ENCODE measurements at regions not wholly inside any gene's neighbourhood (a gene's known extent, or its start where the extent isn't known, plus 50 kb on each side); places are given as distances from the start of the nearest gene placed in this dataset.
"Not testable (repeated sequence)": the region's sequence is repeated elsewhere in the genome, so short reads cannot be mapped to it uniquely, and the experiment has no call there.

- H3K4me3 Mint-ChIP-seq, result no peak overlapping the region
- POLR2A ChIA-PET, result no interaction called here
- no peak overlapping the region for H3K27ac Mint-ChIP-seq
- H3K9me3 Mint-ChIP-seq, result peaks cover 0 to 1% (median 0%) of the 10 kb centered on the region in 9 donors
- H3K36me3 Mint-ChIP-seq, result no peaks in the 10 kb centered on the region
- H3K4me1 Mint-ChIP-seq, result no peaks in the 10 kb centered on the region
- DNase-seq (no peak), ATAC-seq (no peak)
- peaks cover 0 to 2% (median 2%) of the 10 kb centered on the region in 5 donors for H3K27me3 Mint-ChIP-seq
Measured at GRCh38 chr4:26248647-26249046, 72.2 kb upstream of the RBPJ start.

DNA sequence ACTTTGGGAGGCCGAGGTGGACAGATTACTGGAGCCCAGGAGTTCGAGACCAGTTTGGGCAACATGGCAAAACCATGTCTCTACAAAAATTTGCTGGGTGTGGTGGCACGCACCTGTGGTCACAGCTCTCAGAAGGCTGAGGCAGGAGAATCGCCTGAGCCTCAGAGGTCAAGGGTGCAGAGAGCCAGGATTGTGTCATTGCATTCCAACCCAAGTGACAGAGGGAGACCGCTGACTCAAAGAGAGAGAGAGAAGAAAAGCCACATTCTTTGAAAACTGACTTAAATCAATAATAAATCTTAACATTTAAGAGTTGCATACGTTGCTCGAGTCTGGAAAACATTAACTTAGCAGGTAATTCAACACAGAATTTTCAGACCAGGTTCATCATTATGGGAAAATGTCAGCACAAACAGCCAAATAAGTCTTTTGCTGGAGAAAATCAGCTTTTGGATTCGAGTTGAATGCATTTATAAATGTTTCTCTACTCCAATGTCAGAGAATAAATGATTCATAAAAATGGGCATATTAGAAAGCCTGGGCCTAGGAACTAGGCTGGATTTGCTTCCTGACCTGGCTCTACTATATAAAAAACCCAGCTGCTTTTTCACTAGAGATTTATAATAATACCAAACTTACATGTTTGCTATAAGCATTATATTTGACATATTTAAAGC, 68.3 kb upstream of the RBPJ start:
- POLR2A ChIA-PET, result no interaction called here
- Mint-ChIP-seq H3K27me3 (peaks cover 0 to 3% (median 2%) of the 10 kb centered on the region in 5 donors), H3K4me1 (no peaks in the 10 kb centered on the region), H3K9me3 (no peaks in the 10 kb centered on the region), H3K36me3 (no peaks in the 10 kb centered on the region), H3K27ac (peak overlapping the region in 1 of 10 donors; percentile 48), H3K4me3 (no peak overlapping the region)
- no peak for DNase-seq
- ATAC-seq, result no peak

DNA sequence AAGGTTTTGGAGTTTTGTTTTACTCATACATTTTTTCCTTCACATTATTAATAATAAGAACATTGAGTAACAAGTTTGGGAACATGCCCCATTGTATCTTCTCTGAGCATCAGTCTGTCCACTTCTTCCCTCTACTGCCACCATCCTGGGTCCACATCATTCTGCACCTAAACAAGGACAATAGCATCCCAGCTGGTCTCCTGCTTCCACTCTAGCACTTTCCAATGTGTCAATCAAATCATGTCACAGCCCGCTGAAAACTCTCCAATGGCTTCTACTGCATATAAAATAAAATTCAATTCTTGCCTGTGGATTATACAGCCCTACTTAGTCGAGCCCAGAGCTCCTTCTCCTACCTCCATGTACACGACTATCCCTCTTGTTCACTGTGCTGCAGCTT, 66.8 kb upstream of the RBPJ start:
- Mint-ChIP-seq H3K4me1 (no peaks in the 10 kb centered on the region), H3K4me3 (no peak overlapping the region), H3K27me3 (peaks cover 0 to 3% (median 2%) of the 10 kb centered on the region in 5 donors), H3K36me3 (no peaks in the 10 kb centered on the region), H3K27ac (no peak overlapping the region), H3K9me3 (peaks cover 0 to 1% (median 0%) of the 10 kb centered on the region in 9 donors)
- DNase-seq, result no peak
- POLR2A ChIA-PET, result no interaction called here
- ATAC-seq, result no peak

- H3K4me1 Mint-ChIP-seq, result no peaks in the 10 kb centered on the region
- H3K9me3 Mint-ChIP-seq, result peaks cover 0 to 7% (median 0%) of the 10 kb centered on the region in 9 donors
- peak overlapping the region in 1 of 10 donors; percentile 46 for H3K27ac Mint-ChIP-seq
- H3K27me3 Mint-ChIP-seq, result peaks cover 0 to 4% (median 0%) of the 10 kb centered on the region in 5 donors
- DNase-seq (no peak), ATAC-seq (no peak)
- POLR2A ChIA-PET, result no interaction called here
- no peaks in the 10 kb centered on the region for H3K36me3 Mint-ChIP-seq
- H3K4me3 Mint-ChIP-seq, result no peak overlapping the region
Measured at GRCh38 chr4:26255989-26256388, 64.8 kb upstream of the RBPJ start.

GRCh38 chr4:26257444-26257843, 63.4 kb upstream of the RBPJ start:
- H3K27ac Mint-ChIP-seq, ATAC-seq, POLR2A ChIA-PET, H3K4me1 Mint-ChIP-seq, DNase-seq, H3K27me3 Mint-ChIP-seq, H3K4me3 Mint-ChIP-seq, H3K9me3 Mint-ChIP-seq, H3K36me3 Mint-ChIP-seq: not testable (repeated sequence)

- Mint-ChIP-seq H3K4me3 (no peak overlapping the region), H3K4me1 (no peaks in the 10 kb centered on the region), H3K27me3 (peaks cover 0 to 11% (median 7%) of the 10 kb centered on the region in 5 donors), H3K27ac (no peak overlapping the region), H3K9me3 (peaks cover 0 to 7% (median 0%) of the 10 kb centered on the region in 9 donors), H3K36me3 (peaks cover 0 to 6% (median 0%) of the 10 kb centered on the region in 3 donors)
- ATAC-seq (no peak), DNase-seq (no peak)
- POLR2A ChIA-PET, result no interaction called here
Measured at GRCh38 chr4:26257850-26258249, 63.0 kb upstream of the RBPJ start.

- POLR2A ChIA-PET, result no interaction called here
- H3K9me3 Mint-ChIP-seq, result peaks cover 0 to 7% (median 0%) of the 10 kb centered on the region in 9 donors
- H3K27me3 Mint-ChIP-seq, result peaks cover 9 to 23% (median 14%) of the 10 kb centered on the region in 5 donors
- no peak overlapping the region for H3K27ac Mint-ChIP-seq
- H3K4me1 Mint-ChIP-seq, result no peaks in the 10 kb centered on the region
- peaks cover 0 to 8% (median 0%) of the 10 kb centered on the region in 3 donors for H3K36me3 Mint-ChIP-seq
- H3K4me3 Mint-ChIP-seq, result no peak overlapping the region
- no peak for DNase-seq
- no peak for ATAC-seq
Measured at GRCh38 chr4:26260571-26260970, 60.2 kb upstream of the RBPJ start.

GRCh38 chr4:26261405-26261804, 59.4 kb upstream of the RBPJ start:
- Mint-ChIP-seq H3K27me3 (peaks cover 9 to 23% (median 12%) of the 10 kb centered on the region in 5 donors), H3K36me3 (peaks cover 0 to 8% (median 0%) of the 10 kb centered on the region in 3 donors), H3K9me3 (peaks cover 0 to 7% (median 0%) of the 10 kb centered on the region in 9 donors), H3K4me1 (no peaks in the 10 kb centered on the region), H3K27ac (no peak overlapping the region), H3K4me3 (no peak overlapping the region)
- DNase-seq (no peak), ATAC-seq (no peak)
- POLR2A ChIA-PET, result no interaction called here

DNA sequence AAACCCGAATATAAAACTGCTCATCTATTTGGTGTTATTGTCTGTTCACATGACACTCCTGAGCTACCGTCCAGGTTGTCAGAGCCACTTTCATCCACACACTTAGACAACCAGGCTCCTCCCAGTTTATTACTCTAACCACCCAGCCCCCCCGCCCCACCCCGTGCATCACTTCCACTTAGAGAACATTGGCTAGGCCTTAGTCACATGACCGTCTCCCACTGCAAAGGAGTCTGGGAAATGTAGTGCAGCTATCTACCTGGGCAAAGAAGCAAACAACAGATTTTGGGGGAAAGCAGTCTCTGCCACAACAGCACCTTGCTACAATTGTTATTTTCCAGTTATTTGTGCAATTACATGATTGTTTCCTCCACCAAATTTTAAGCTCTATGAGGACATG, 57.6 kb upstream of the RBPJ start:
- ATAC-seq (no peak), DNase-seq (no peak)

GRCh38 chr4:26264109-26264508, 56.7 kb upstream of the RBPJ start:
- ATAC-seq (no peak), DNase-seq (no peak)
- H3K4me3 Mint-ChIP-seq, result no peak overlapping the region
- no peak overlapping the region for H3K27ac Mint-ChIP-seq
- peaks cover 0 to 8% (median 0%) of the 10 kb centered on the region in 3 donors for H3K36me3 Mint-ChIP-seq
- peaks cover 9 to 25% (median 16%) of the 10 kb centered on the region in 5 donors for H3K27me3 Mint-ChIP-seq
- H3K9me3 Mint-ChIP-seq, result peaks cover 0 to 4% (median 0%) of the 10 kb centered on the region in 9 donors
- POLR2A ChIA-PET, result no interaction called here
- H3K4me1 Mint-ChIP-seq, result no peaks in the 10 kb centered on the region

More for the DNA sequence above, 57.6 kb upstream of the RBPJ start:
- Mint-ChIP-seq H3K27me3 (peaks cover 9 to 25% (median 12%) of the 10 kb centered on the region in 5 donors), H3K36me3 (peaks cover 0 to 8% (median 0%) of the 10 kb centered on the region in 3 donors), H3K27ac (no peak overlapping the region), H3K9me3 (peaks cover 0 to 7% (median 0%) of the 10 kb centered on the region in 9 donors), H3K4me1 (no peaks in the 10 kb centered on the region), H3K4me3 (no peak overlapping the region)
- POLR2A ChIA-PET, result no interaction called here

DNA sequence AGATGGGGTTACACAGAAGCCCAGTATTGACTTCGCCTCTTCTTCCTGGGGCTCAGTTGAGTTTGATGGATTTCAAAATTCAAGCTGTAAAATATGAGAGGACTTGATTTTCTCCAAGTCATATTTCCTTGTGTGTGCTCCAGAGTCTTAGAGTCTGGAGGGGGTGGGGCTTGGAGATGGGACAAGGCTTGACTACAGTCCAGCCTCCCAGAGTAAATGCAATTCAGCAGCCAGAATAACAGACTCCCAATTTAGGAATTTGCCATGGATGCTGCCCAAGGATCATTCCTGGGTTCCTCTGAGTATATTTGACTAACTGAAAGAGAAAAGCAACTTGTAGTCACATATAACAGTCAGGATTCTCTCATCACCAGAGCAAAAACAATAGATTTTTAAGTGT, 53.7 kb upstream of the RBPJ start:
- Mint-ChIP-seq H3K4me3 (no peak overlapping the region), H3K9me3 (no peaks in the 10 kb centered on the region), H3K36me3 (peaks cover 0 to 8% (median 0%) of the 10 kb centered on the region in 3 donors), H3K27me3 (peaks cover 10 to 23% (median 16%) of the 10 kb centered on the region in 5 donors), H3K27ac (no peak overlapping the region), H3K4me1 (no peaks in the 10 kb centered on the region)
- no peak for ATAC-seq
- DNase-seq, result no peak
- POLR2A ChIA-PET, result no interaction called here

GRCh38 chr4:26268246-26268645, 52.6 kb upstream of the RBPJ start:
- Mint-ChIP-seq H3K27me3 (peaks cover 7 to 21% (median 12%) of the 10 kb centered on the region in 5 donors), H3K27ac (no peak overlapping the region), H3K9me3 (no peaks in the 10 kb centered on the region), H3K4me3 (no peak overlapping the region), H3K36me3 (no peaks in the 10 kb centered on the region), H3K4me1 (peaks cover 2 to 7% (median 4%) of the 10 kb centered on the region in 4 donors)
- POLR2A ChIA-PET, result no interaction called here
- DNase-seq, result no peak
- ATAC-seq, result no peak

DNA sequence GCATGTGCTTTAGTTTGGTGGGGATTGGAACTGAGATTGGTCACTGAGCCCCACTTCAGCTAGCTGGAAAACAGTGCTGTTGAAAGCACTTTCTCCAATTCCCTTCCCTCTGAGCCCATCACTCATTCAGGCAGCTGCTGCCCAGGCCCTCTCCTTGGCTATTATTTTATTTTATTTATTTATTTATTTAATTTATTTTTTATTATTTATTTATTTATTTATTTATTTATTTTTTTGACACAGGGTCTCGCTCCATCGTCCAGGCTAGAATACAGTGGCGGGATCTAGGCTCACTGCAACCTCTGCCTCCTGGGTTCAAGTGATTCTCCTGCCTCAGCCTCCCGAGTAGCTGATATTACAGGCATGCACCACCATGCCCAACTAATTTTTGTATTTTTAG, 51.8 kb upstream of the RBPJ start:
- POLR2A ChIA-PET, result no interaction called here
- peaks cover 7 to 21% (median 15%) of the 10 kb centered on the region in 5 donors for H3K27me3 Mint-ChIP-seq

More for the DNA sequence above, 51.8 kb upstream of the RBPJ start:
- Mint-ChIP-seq H3K9me3 (no peaks in the 10 kb centered on the region), H3K27ac (no peak overlapping the region), H3K4me1 (peaks cover 4 to 13% (median 6%) of the 10 kb centered on the region in 4 donors), H3K4me3 (no peak overlapping the region), H3K36me3 (no peaks in the 10 kb centered on the region)
- ATAC-seq (no peak), DNase-seq (no peak)

Measured in naive thymus-derived CD8-positive, alpha-beta T cell (primary cell).